Endothelial cell of umbilical vein (primary cell): ENCODE measurements at regions not wholly inside any gene's neighbourhood (a gene's known extent, or its start where the extent isn't known, plus 50 kb on each side); places are given as distances from the start of the nearest gene placed in this dataset.

Experiments used
- BruUV-seq: library from RNA; stranded (reverse); fragments of 400-500 nt; replicated peaks from 2 replicates; lab custom pipeline; 2021; lab: Mats Ljungman, UMichigan
- CTCF ChIA-PET: fragments of 300-600, 350-600 bp; sonication (Branson Sonifier 250); formaldehyde crosslinking; loops from one replicate; lab custom pipeline; 2021; ENCODE audit warnings: antibody characterized with exemption, inconsistent platforms; lab: Charles Lee
- POLR2A ChIA-PET: fragments of 300-600, 350-600 bp; sonication (Branson Sonifier 250); formaldehyde crosslinking; loops from one replicate; lab custom pipeline; 2021; ENCODE audit warnings: antibody characterized with exemption, inconsistent platforms; lab: Charles Lee
- DNase-seq: peaks from one replicate; pipeline ENCODE4 v3.0.0-alpha.2; 2011; ENCODE audit warnings: low read depth, low spot score
- FAIRE-seq: peaks from 2 replicates; lab custom pipeline; 2011; peaks lifted over from hg19 to GRCh38; lab: Jason Lieb, UNC
- H2AFZ ChIP-seq: 2 replicates; pipeline ENCODE4 v1.6.0; 2012; ENCODE audit warnings: low read depth, low read length, control low read depth, inconsistent platforms
- H3K27ac ChIP-seq: 2 replicates; pipeline ENCODE4 v1.5.1; 2011; ENCODE audit warnings: low read depth, mild to moderate bottlenecking, control low read depth, low read length, moderate library complexity; ENCODE audit not compliant: insufficient read depth
- H3K27me3 ChIP-seq, 2 experiments: 2 replicates each; pipeline versions ENCODE4 v1.6.0 to v1.6.1; 2011; ENCODE audit warnings: low read length in 2 of 2, mixed read lengths in 1 of 2; ENCODE audit not compliant: control insufficient read depth in 2 of 2, insufficient read depth in 2 of 2
- H3K36me3 ChIP-seq, 2 experiments: 2 replicates in 1 of 2; 3 replicates in 1 of 2; pipeline ENCODE4 v1.5.1; 2011; ENCODE audit warnings: low read length in 2 of 2, mild to moderate bottlenecking in 1 of 2, moderate library complexity in 1 of 2; ENCODE audit not compliant: control insufficient read depth in 2 of 2, insufficient read depth in 2 of 2; ENCODE audit errors: extremely low read depth in 1 of 2
- H3K4me1 ChIP-seq: 3 replicates; pipeline ENCODE4 v1.5.1; 2011; ENCODE audit warnings: mild to moderate bottlenecking, low read length; ENCODE audit not compliant: control insufficient read depth, insufficient read depth; ENCODE audit errors: extremely low read depth
- H3K4me2 ChIP-seq: 2 replicates; pipeline ENCODE4 v1.6.1; 2011; ENCODE audit warnings: low read length, control low read depth, mixed read lengths; ENCODE audit not compliant: insufficient read depth
- H3K4me3 ChIP-seq, 3 experiments: fragments of 200-600 bp in 1 of 3; sonication (generic), shearing (Covaris generic) in 1 of 3; replicated peaks in 1 of 3; 2 replicates each; pipeline ENCODE4 v1.5.1; 2011 to 2016; ENCODE audit warnings: control low read depth in 3 of 3, low read length in 3 of 3, mild to moderate bottlenecking in 2 of 3, inconsistent platforms in 1 of 3, low read depth in 1 of 3, moderate library complexity in 1 of 3; ENCODE audit not compliant: insufficient read depth in 1 of 3
- H3K79me2 ChIP-seq: 2 replicates; pipeline ENCODE4 v1.6.0; 2012; ENCODE audit warnings: low read length, inconsistent platforms; ENCODE audit not compliant: control insufficient read depth, insufficient read depth
- H3K9ac ChIP-seq: replicated peaks from 2 replicates; pipeline ENCODE3; 2011; ENCODE audit warnings: low read length, control low read depth; ENCODE audit not compliant: insufficient read depth; ENCODE audit errors: extremely low read depth
- H3K9me1 ChIP-seq: replicated peaks from 3 replicates; pipeline ENCODE4 v1.6.0; 2011; ENCODE audit warnings: mild to moderate bottlenecking, low read length; ENCODE audit not compliant: control insufficient read depth, insufficient read depth; ENCODE audit errors: extremely low read depth
- H3K9me3 ChIP-seq: replicated peaks from 2 replicates; pipeline ENCODE4 v1.5.1; 2012; ENCODE audit warnings: low read length, inconsistent platforms; ENCODE audit not compliant: control insufficient read depth, insufficient read depth
- H4K20me1 ChIP-seq: replicated peaks from 2 replicates; pipeline ENCODE3; 2011; ENCODE audit warnings: mild to moderate bottlenecking, low read length; ENCODE audit not compliant: control insufficient read depth, insufficient read depth; ENCODE audit errors: extremely low read depth
- CTCF ChIP-seq, 2 donors: IDR thresholded peaks; 1 replicate in 1 of 2; 2 replicates in 1 of 2; pipeline ENCODE4 v1.5.1; 2011; ENCODE audit warnings: low read length in 2 of 2, mild to moderate bottlenecking in 2 of 2, moderate library complexity in 2 of 2, control low read depth in 1 of 2, inconsistent platforms in 1 of 2, low read depth in 1 of 2; ENCODE audit not compliant: insufficient read depth in 1 of 2; ENCODE audit errors: extremely low read depth in 1 of 2
- EZH2 ChIP-seq: IDR thresholded peaks from 2 replicates; pipeline ENCODE4 v1.6.1; 2012; ENCODE audit warnings: borderline replicate concordance, low read depth, mild to moderate bottlenecking, moderate library complexity, low read length, inconsistent platforms; ENCODE audit not compliant: severe bottlenecking
- FOS ChIP-seq: IDR thresholded peaks from 2 replicates; pipeline ENCODE4 v1.6.1; 2011; ENCODE audit warnings: mild to moderate bottlenecking, low read length, moderate library complexity, borderline replicate concordance; ENCODE audit not compliant: insufficient read depth
- GATA2 ChIP-seq: IDR thresholded peaks from 2 replicates; pipeline ENCODE4 v1.7.0; 2011; ENCODE audit warnings: low read depth, mild to moderate bottlenecking, moderate library complexity, mixed read lengths, low read length; ENCODE audit not compliant: insufficient read length, insufficient read depth
- JUN ChIP-seq: IDR thresholded peaks from 2 replicates; pipeline ENCODE4 v1.6.1; 2011; ENCODE audit warnings: borderline replicate concordance, low read depth; ENCODE audit not compliant: insufficient read length, insufficient read depth
- MAX ChIP-seq: IDR thresholded peaks from 2 replicates; pipeline ENCODE4 v1.6.1; 2011; ENCODE audit not compliant: insufficient read depth, insufficient read length
- MYC ChIP-seq: IDR thresholded peaks from one replicate; pipeline ENCODE4 v1.6.1; 2011; ENCODE audit warnings: mild to moderate bottlenecking, low read depth, low read length
- POLR2A ChIP-seq: IDR thresholded peaks from 2 replicates; pipeline ENCODE4 v1.6.1; 2012; ENCODE audit warnings: low read depth, mild to moderate bottlenecking, control low read depth, low read length
- POLR2AphosphoS5 ChIP-seq: IDR thresholded peaks from 2 replicates; pipeline ENCODE4 v1.6.1; 2012; ENCODE audit warnings: low read depth, mild to moderate bottlenecking, control low read depth, low read length, moderate library complexity; ENCODE audit not compliant: insufficient read depth
- dilution Hi-C: fragments of 300-500 bp; cut with MboI; formaldehyde crosslinking; loops from one replicate; pipeline ENCODE4 v1.15.0; 2019; ENCODE audit warnings: low sequenced_read_pairs; ENCODE audit not compliant: extremely low pct_ligation_motif_present
- intact Hi-C: fragments of 100-400 bp; cut with micrococcal nuclease; formaldehyde crosslinking; loops from one replicate; pipeline ENCODE4 v1.10.0; 2022

GRCh38 chr1:200242110-200243041 lies 167.5 kb downstream of the ZNF281 start:
- Histone ChIP-seq H3K79me2 (no peaks in the 10 kb centered on the region), H3K36me3 (no peaks in the 10 kb centered on the region), H3K27ac (peak overlapping the region; percentile 40), H3K9me1 (no peaks in the 10 kb centered on the region), H3K9ac (peak overlapping the region; percentile 19), H3K4me3 (peak overlapping the region in 1 of 3 experiments; percentile 26), H3K4me2 (peak overlapping the region; percentile 37), H3K27me3 (peaks cover 0 to 4% of the 10 kb centered on the region in 2 experiments), H4K20me1 (no peaks in the 10 kb centered on the region), H3K9me3 (no peaks in the 10 kb centered on the region), H3K4me1 (peaks cover 22% of the 10 kb centered on the region), H2AFZ (peak overlapping the region; percentile 56)
- FAIRE-seq (no peak), DNase-seq (peak; percentile 78)
- ChIA-PET CTCF (interaction anchor here (1.2 to 1.7 kb wide), 2 partner anchors 34 to 558 kb away, joined by 6 to 7 read pairs; no protein-coding TSS in a partner anchor), POLR2A (no interaction called here)
- TSS peak; percentile 19 for BruUV-seq
- TF ChIP-seq JUN (peak; percentile 18), CTCF (IDR thresholded peaks at IDR 0.05; ENCODE audit: extremely low read depth in 1 of 2, insufficient read depth in 1 of 2, low read depth in 1 of 2, low read length in 2 of 2) (no peak)
- dilution Hi-C loops = no loop called here
- intact Hi-C loops = loop anchor here (1.0 to 10.0 kb wide), 3 partner anchors 90 to 383 kb away; no protein-coding TSS in a partner anchor

- Histone ChIP-seq H3K4me1 (peaks cover 22% of the 10 kb centered on the region), H3K36me3 (no peaks in the 10 kb centered on the region), H3K79me2 (no peaks in the 10 kb centered on the region), H3K9me3 (no peaks in the 10 kb centered on the region), H3K9ac (no peak overlapping the region), H3K4me2 (peak overlapping the region; percentile 7), H4K20me1 (no peaks in the 10 kb centered on the region), H3K27ac (no peak overlapping the region), H3K9me1 (no peaks in the 10 kb centered on the region), H3K4me3 (no peak overlapping the region), H3K27me3 (no peaks in the 10 kb centered on the region), H2AFZ (peak overlapping the region; percentile 56)
- intact Hi-C loops = loop anchor here (1.0 to 10.0 kb wide), 4 partner anchors 8 to 196 kb away; no protein-coding TSS in a partner anchor
- ChIA-PET POLR2A (no interaction called here), CTCF (interaction anchor here (0.8 to 2.3 kb wide), 7 partner anchors 9 to 248 kb away, joined by 3 to 6 read pairs (median 4); no protein-coding TSS in a partner anchor)
- dilution Hi-C loops = no loop called here
- BruUV-seq = no TSS peak
- peak; percentile 77 for FAIRE-seq
- TF ChIP-seq JUN (no peak), MYC (no peak), EZH2 (no peak), MAX (no peak), GATA2 (no peak), POLR2AphosphoS5 (no peak), CTCF (IDR thresholded peaks at IDR 0.05; ENCODE audit: extremely low read depth in 1 of 2, insufficient read depth in 1 of 2, low read depth in 1 of 2, low read length in 2 of 2) (no peak), FOS (no peak), POLR2A (no peak)
- DNase-seq = peak; percentile 66
Observed at GRCh38 chr1:200240656-200241055, 169.2 kb downstream of the ZNF281 start.
